NB4 (cell line): ENCODE measurements at regions not wholly inside any gene's neighbourhood (a gene's known extent, or its start where the extent isn't known, plus 50 kb on each side); places are given as distances from the start of the nearest gene placed in this dataset.

ENCODE experiments used
- CTCF ChIP-seq: IDR thresholded peaks from one replicate; pipeline ENCODE4 v1.5.1; 2012; ENCODE audit warnings: low read depth, low read length
- MAX ChIP-seq: IDR thresholded peaks from 2 replicates; pipeline ENCODE4 v1.6.1; 2011; ENCODE audit warnings: low read depth, low read length
- MYC ChIP-seq: IDR thresholded peaks from 2 replicates; pipeline ENCODE4 v1.6.1; 2011; ENCODE audit warnings: low read depth, low read length
- POLR2A ChIP-seq: IDR thresholded peaks from 2 replicates; pipeline ENCODE4 v1.6.1; 2011; ENCODE audit warnings: mild to moderate bottlenecking; ENCODE audit not compliant: insufficient read length; ENCODE audit errors: extremely low read depth

DNA sequence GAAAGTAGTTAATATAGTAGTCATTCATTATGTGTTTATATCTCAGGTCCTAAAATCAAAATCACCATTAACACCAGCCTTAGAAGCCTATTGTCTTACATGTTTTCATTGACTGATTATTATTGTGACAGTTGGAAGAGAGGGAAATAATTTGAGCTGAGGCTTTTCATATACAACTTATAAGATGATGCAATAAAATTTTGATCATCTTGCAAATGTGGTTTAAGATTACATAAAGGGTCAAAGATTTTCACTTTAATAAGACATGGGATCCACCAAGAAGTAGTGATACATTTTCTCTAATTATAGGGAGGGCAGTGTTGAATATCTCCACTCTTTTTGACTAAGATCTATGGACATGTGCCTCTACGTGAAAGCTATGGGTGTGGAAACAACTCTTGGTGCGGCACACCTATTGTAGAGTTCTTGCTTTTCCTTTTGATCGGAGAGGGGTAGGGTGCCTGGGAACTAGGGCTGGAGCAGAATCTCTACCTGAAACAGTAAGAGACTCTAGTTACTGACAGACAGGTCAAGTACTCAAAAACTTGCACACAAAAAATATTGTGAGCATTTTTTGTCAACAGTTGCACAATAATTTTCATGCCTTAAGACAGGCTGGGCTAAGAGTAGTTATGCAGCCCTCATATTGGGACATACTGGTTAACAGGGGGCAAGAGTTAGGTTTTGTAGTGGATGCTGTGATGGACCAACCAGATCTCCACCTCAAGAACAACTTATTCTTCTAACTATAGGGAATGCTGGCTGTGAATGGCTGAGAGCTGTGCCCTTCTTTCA is 139.3 kb upstream of the FST start:
- TF ChIP-seq CTCF (no peak), POLR2A (no peak), MYC (no peak), MAX (no peak)
